WERI-Rb-1 (cell line): ENCODE measurements at regions not wholly inside any gene's neighbourhood (a gene's known extent, or its start where the extent isn't known, plus 50 kb on each side); places are given as distances from the start of the nearest gene placed in this dataset.

Experiments used
- DNase-seq: peaks from one replicate; pipeline ENCODE4 v3.0.0-alpha.2; 2020
- H3K27ac ChIP-seq: fragments of 250-450 bp; sonication (Bioruptor Pico); 2 replicates; pipeline ENCODE4 v1.5.1; 2020; ENCODE audit warnings: mild to moderate bottlenecking, moderate library complexity
- H3K27me3 ChIP-seq: fragments of 250-450 bp; sonication (Bioruptor Pico); 2 replicates; pipeline ENCODE4 v1.5.1; 2021; ENCODE audit warnings: mild to moderate bottlenecking, low read depth, moderate library complexity; ENCODE audit not compliant: insufficient read depth, severe bottlenecking
- H3K36me3 ChIP-seq: fragments of 250-450 bp; sonication (Bioruptor Pico); 2 replicates; pipeline ENCODE4 v1.5.1; 2020; ENCODE audit warnings: mild to moderate bottlenecking, moderate library complexity
- H3K4me3 ChIP-seq: 2 replicates; pipeline ENCODE4 v1.5.1; 2011; ENCODE audit warnings: low read depth, mild to moderate bottlenecking, control low read depth, low read length
- H3K9me3 ChIP-seq: fragments of 250-450 bp; sonication (Bioruptor Pico); 2 replicates; pipeline ENCODE4 v1.5.1; 2021; ENCODE audit warnings: mild to moderate bottlenecking, moderate library complexity; ENCODE audit not compliant: severe bottlenecking
- CTCF ChIP-seq: IDR thresholded peaks from 2 replicates; pipeline ENCODE4 v1.5.1; 2011; ENCODE audit warnings: low read depth, mild to moderate bottlenecking, control low read depth, inconsistent platforms, low read length

DNA sequence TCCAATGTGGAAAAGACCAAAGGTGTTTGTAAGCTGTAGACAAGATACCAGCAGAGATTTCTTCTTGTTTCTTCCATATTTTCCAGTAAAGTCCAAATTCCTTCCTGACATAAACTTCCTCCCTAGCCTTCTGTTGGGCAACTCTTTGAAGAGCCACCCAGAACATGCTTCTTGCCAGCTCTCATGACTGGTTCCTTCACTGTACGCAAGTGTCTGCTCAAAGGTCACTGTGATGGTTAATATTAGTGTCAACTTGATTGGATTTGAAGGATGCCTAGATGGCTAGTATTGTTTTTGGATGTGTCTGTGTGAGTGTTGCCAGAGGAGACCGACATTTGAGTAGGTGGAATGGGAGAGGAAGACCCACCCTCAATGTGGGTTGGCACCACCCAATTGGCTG, 416.6 kb upstream of the RUNX1 start:
- Histone ChIP-seq H3K27ac (no peak overlapping the region), H3K27me3 (peaks cover 94% of the 10 kb centered on the region), H3K4me3 (no peak overlapping the region), H3K36me3 (no peaks in the 10 kb centered on the region), H3K9me3 (no peaks in the 10 kb centered on the region)
- no peak for DNase-seq
- no peak for TF ChIP-seq CTCF

DNA sequence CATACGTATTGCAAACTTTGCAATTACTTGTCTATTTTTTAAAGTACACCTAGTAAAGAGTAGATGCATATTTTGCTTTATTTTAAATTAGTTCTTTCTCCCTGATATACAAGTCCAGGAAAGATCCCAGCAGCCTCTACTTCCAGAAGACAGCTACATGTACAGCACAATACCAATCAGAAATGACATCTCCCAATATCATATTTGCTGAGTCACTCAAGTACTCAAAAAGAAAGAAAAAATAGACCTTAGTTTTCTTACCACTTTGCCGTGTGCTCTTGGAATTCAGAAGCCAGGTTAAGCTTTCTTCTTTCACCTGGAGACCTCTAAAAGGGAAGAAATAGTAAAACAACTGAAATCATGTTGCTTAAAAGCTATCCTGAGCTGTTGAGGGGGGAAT, 412.6 kb upstream of the RUNX1 start:
- DNase-seq: no peak
- Histone ChIP-seq H3K4me3 (no peak overlapping the region), H3K27me3 (peaks cover 83% of the 10 kb centered on the region), H3K36me3 (no peaks in the 10 kb centered on the region), H3K9me3 (no peaks in the 10 kb centered on the region), H3K27ac (no peak overlapping the region)
- no peak for TF ChIP-seq CTCF

GRCh38 chr21:35460441-35460840, 411.3 kb upstream of the RUNX1 start:
- no peak for TF ChIP-seq CTCF
- Histone ChIP-seq H3K4me3 (no peak overlapping the region), H3K27me3 (peaks cover 70% of the 10 kb centered on the region), H3K9me3 (no peaks in the 10 kb centered on the region), H3K36me3 (no peaks in the 10 kb centered on the region), H3K27ac (no peak overlapping the region)
- no peak for DNase-seq

DNA sequence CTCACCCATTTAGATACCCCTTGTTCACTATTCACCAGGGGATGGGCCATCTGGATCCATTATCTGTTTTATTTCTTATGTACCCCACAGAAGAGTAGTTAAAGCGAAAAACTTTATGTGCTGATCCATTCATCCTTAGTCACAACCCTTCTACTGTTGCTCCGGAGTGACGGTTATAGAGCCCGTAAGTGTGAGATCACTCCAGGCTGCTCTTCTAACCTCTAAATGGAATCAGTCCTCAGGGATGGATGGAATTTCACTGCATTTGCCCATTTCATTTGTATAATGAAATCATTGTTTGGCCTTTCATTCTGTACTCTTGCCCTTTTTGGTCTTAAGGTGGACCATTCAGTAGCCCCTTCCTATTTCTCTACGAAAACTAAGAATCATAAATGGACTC, 409.3 kb upstream of the RUNX1 start:
- no peak for TF ChIP-seq CTCF
- Histone ChIP-seq H3K9me3 (no peaks in the 10 kb centered on the region), H3K36me3 (no peaks in the 10 kb centered on the region), H3K4me3 (no peak overlapping the region), H3K27ac (no peak overlapping the region), H3K27me3 (peaks cover 52% of the 10 kb centered on the region)
- DNase-seq: no peak

DNA sequence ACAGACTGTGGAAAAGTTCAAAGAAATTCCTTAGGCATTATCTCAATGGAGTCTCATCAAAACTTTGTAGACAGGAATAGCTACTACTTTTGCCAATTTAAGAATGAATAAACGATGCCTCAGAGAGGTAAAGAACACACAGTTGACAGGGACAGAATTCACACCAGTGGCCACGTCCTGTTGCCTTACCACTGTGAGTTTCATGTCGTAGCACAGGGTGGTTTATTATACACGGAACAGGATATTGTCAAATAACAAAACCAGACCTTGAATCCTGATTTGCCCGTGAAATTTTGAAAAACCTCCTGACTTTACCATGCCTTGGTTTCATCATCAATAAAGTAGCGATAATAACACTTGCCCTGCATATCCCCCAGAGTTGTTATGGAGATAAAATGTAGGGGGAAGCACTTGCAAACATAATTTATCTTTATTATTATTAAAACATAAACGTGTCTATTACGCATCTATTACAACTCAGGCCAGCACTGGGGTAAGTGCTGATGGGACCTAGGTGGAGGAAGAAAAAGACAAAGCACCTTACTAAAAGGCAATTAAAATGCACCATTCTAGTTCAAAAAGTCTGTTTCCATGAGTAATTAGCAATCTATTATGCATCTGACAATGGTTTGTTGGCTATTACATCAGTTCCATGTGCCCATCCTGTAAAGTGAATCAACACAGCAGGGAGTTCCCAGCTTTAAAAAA, 408.1 kb upstream of the RUNX1 start:
- TF ChIP-seq CTCF: no peak
- H3K27me3 ChIP-seq: peaks cover 51% of the 10 kb centered on the region
- H3K27ac ChIP-seq: no peak overlapping the region
- DNase-seq: no peak
- no peaks in the 10 kb centered on the region for H3K9me3 ChIP-seq
- no peaks in the 10 kb centered on the region for H3K36me3 ChIP-seq
- no peak overlapping the region for H3K4me3 ChIP-seq

GRCh38 chr21:35451276-35451675, 402.2 kb upstream of the RUNX1 start:
- H3K4me3 ChIP-seq: no peak overlapping the region
- no peaks in the 10 kb centered on the region for H3K36me3 ChIP-seq
- no peak for DNase-seq
- TF ChIP-seq CTCF: no peak
- H3K9me3 ChIP-seq: peaks cover 4% of the 10 kb centered on the region
- peaks cover 38% of the 10 kb centered on the region for H3K27me3 ChIP-seq
- H3K27ac ChIP-seq: no peak overlapping the region
